GM20000 (cell line): ENCODE measurements at regions not wholly inside any gene's neighbourhood (a gene's known extent, or its start where the extent isn't known, plus 50 kb on each side); places are given as distances from the start of the nearest gene placed in this dataset.

ENCODE experiments used
- DNase-seq: peaks from one replicate; pipeline ENCODE4 v3.0.0; 2012; ENCODE audit warnings: low spot score
- TF ChIP-seq, protein P1 (sequence below): IDR thresholded peaks from 2 replicates; pipeline ENCODE4 v1.5.1; 2012; ENCODE audit warnings: mild to moderate bottlenecking, control low read depth; ENCODE audit errors: extremely low read depth, missing control alignments

DNA sequence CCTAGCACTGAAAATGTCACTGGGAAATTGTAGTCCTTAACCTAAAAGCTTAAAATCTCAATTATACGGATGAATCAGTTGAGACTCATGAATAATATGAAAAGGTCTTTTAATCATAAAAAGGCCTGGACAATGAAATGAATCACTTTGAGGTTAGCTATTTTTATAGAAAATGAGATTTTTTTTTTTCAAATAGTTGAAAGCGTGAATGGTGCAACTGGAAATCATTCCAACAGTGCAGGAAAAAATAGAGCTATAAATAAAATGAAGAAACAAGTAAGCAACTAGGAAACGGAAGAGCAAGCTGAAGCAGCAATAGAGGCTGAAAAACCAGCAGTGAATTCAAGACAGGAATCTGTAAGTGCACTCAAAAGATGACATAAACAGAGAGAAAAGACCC lies 142.9 kb downstream of the BACH1 start:
- no peak for DNase-seq
- TF ChIP-seq, protein P1, sequence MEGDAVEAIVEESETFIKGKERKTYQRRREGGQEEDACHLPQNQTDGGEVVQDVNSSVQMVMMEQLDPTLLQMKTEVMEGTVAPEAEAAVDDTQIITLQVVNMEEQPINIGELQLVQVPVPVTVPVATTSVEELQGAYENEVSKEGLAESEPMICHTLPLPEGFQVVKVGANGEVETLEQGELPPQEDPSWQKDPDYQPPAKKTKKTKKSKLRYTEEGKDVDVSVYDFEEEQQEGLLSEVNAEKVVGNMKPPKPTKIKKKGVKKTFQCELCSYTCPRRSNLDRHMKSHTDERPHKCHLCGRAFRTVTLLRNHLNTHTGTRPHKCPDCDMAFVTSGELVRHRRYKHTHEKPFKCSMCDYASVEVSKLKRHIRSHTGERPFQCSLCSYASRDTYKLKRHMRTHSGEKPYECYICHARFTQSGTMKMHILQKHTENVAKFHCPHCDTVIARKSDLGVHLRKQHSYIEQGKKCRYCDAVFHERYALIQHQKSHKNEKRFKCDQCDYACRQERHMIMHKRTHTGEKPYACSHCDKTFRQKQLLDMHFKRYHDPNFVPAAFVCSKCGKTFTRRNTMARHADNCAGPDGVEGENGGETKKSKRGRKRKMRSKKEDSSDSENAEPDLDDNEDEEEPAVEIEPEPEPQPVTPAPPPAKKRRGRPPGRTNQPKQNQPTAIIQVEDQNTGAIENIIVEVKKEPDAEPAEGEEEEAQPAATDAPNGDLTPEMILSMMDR, result no peak

DNA sequence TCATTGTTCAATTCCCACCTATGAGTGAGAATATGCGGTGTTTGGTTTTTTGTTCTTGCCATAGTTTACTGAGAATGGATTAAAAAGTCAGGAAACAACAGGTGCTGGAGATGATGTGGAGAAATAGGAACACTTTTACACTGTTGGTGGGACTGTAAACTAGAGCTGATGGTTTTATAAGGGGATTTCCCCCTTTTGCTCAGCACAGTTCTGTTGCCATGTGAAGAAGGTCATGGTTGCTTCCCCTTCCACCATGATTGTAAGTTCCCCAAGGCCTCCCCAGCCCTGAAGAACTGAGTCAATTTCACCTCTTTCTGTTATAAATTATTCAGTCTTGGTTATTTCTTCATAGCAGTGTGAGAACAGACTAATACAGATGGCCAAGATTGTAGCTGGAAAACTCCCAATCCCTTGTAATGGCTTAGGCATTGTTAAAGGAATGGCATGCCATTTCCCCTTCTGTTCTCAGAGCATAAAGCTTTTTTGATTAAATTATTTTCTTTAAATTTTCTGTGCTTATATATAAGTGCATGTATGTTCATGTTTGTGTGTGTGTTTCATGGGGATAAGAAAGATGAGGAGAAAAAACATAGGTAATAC lies 144.8 kb downstream of the BACH1 start:
- no peak for DNase-seq
- TF ChIP-seq, protein P1, result no peak

DNA sequence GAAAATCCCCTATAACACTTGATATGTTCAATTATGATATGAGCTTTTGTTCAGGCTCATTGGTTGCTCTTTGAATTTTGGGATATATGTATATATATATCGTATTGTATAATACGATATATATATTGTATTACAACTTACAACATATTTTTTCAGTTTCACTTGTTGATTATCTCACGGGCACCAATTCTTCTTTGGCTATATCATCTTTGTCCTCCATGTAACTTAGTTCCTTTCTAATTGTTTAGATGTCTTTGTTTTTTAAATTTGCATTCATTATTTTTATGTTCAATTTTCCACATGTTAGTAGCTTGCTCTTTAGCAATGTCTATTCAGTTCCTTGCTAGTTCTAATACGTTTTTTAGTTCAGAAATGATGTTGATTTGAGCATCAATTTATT lies 150.0 kb downstream of the BACH1 start:
- TF ChIP-seq, protein P1, result no peak
- no peak for DNase-seq

DNA sequence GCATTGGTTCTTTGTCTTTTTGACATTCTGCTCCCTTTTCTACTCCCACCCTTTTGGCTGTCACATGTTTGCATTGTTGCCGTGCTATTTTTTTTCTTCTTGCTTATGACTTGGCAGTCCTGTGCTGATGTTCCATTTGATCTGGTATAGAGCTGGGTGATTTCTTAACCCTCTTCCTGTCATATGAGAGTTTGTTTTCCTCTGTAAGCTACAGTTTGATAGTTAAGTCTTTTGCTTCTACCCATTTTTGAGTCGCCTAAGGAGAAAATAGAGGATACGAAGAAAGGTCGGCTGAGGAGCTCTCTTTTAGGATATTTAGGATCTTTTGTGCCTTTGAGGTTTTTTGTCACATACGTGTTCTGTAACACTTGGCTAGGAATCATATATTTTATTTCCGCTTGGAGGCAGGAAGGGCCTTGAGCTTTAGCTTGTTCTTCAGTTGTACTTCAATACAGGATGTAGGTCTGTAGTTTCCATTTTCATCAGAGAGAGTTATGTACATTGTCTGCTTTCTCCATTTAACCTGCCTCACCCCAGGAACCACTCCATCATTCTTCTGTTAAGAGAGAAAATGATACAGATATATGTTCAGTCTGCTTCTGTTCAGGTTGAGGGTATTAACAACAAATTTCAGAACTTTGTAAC lies 150.7 kb downstream of the BACH1 start:
- TF ChIP-seq, protein P1, result no peak
- DNase-seq, result no peak

DNA sequence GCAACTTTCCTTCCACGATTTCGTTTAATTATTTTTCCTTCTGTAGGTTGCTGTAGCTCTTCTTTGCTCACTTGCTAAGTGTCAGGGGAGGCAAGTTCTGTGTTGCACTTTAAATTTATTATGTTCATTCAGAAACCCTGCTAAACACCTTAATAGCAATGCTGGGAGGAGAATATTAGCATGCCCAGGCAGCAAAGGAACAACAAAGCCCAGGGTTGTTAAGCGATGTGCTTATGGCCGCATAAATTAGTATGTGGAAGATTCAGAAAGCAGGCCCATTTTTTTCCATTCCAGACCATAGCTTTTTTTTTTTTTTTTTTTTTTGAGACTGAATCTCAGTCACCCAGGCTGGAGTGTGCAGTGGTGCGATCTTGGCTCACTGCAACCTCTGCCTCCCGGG lies 151.3 kb downstream of the BACH1 start:
- TF ChIP-seq, protein P1, result no peak
- DNase-seq, result no peak

DNA sequence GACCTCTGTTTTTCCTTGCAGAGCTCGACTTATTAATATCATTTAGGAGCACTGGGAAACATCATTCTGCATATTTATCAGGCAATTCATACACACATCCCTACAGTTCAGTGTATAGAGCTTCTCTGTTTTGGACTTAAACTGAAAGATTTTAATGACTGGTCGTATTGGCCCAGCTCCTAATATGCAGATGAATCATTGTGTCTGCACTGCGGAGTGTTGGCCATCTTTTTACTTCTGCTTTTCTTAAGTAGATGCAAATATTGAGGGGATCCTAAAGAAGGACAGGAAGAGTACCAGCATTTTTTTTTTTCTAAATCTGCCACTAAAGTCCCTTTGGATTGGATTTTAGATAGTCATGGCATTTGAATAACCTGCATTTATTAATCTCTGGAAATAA lies 154.8 kb downstream of the BACH1 start:
- DNase-seq, result no peak
- TF ChIP-seq, protein P1, result no peak

DNA sequence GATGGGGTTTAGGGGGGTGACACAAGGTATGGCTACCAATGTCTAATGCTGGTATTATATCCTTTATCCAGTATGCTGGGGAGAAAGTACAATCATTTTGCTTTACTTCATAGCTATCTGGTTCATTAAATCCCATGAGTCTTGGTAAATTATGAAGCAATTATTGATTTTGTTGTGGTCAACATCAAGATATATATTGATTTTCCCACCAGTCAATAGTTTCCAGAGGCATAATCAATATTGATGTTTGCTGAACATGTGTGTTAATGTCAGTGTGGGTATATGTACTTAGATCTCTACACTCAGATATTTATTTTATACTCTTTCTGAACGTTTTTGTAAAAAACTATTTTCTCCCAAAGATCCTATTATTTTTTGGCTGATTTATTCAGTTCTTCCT lies 155.5 kb downstream of the BACH1 start:
- no peak for DNase-seq
- TF ChIP-seq, protein P1, result no peak
